Heart left ventricle (tissue), 13 donors: ENCODE measurements at regions not wholly inside any gene's neighbourhood (a gene's known extent, or its start where the extent isn't known, plus 50 kb on each side); places are given as distances from the start of the nearest gene placed in this dataset.

Experiments used
- CTCF ChIP-seq, 12 donors: fragments of 200-600 bp; sonication (generic) in 4 of 12; IDR thresholded peaks; one replicate each; pipeline versions ENCODE4 v1.5.0 to v1.8.0; 2018 to 2022; ENCODE audit warnings: antibody characterized with exemption in 12 of 12, mild to moderate bottlenecking in 5 of 12
- POLR2A ChIP-seq, 2 donors: fragments of 450-650 bp; IDR thresholded peaks; one replicate each; pipeline ENCODE4 v1.6.1; 2017; ENCODE audit warnings: antibody characterized with exemption in 2 of 2, mild to moderate bottlenecking in 2 of 2, moderate library complexity in 2 of 2
- donor health status: ischemic (EF 13 %, LVEDD 7.1; RV severe dilation, severe dysfunction).
- donor health status: DM: no; HTN: yes; CAD: no.
- donor health status: DM: no; HTN: no; CAD: no.
- donor health status: ischemic (EF 25% LVEDD 6.9; RV normal size, moderate dysfunction).
- donor health status: ischemic (EF 25% LVEDD 5.7; RV mildly dilated, moderate dysfunction).
- donor health status: ischemic (EF 35%, LVEDD 5.7; RV mildly dilated, moderate dysfunction).
- donor health status: nonischemic (EF 11% LVEDD 7.7; RV severe dilation, severe dysfunction).
- donor health status: DM: yes; HTN: yes; CAD: no.
- donor health status: PGD.
- donor health status: ischemic (EF 29% LVEDD 5.4; RV normal size, mild dysfunction).
- donor health status: nonischemic (EF 23%, LVEDD 6.1; RV moderate dilation, normal function).

- no peak for TF ChIP-seq CTCF (IDR thresholded peaks at IDR 0.05)
- TF ChIP-seq POLR2A (IDR thresholded peaks at IDR 0.05), result no peak
Observed at GRCh38 chr4:104905065-104905464, 241.6 kb upstream of the TET2 start.
